HUES6 (cell line): ENCODE measurements at regions not wholly inside any gene's neighbourhood (a gene's known extent, or its start where the extent isn't known, plus 50 kb on each side); places are given as distances from the start of the nearest gene placed in this dataset.
"Not testable (repeated sequence)": the region's sequence is repeated elsewhere in the genome, so short reads cannot be mapped to it uniquely, and the experiment has no call there.

Experiments used
- H3K27ac ChIP-seq: 2 replicates; pipeline ENCODE4 v1.7.0; 2013; ENCODE audit warnings: low read depth, mild to moderate bottlenecking, low read length, inconsistent platforms
- H3K27me3 ChIP-seq: 2 replicates; pipeline ENCODE4 v1.6.1; 2013; ENCODE audit warnings: low read length; ENCODE audit not compliant: control insufficient read depth, insufficient read depth
- H3K36me3 ChIP-seq: 2 replicates; pipeline ENCODE4 v1.6.1; 2013; ENCODE audit warnings: low read length; ENCODE audit not compliant: control insufficient read depth, insufficient read depth
- H3K4me1 ChIP-seq: 2 replicates; pipeline ENCODE4 v1.6.1; 2013; ENCODE audit warnings: low read length; ENCODE audit not compliant: control insufficient read depth, insufficient read depth
- H3K4me3 ChIP-seq: 2 replicates; pipeline ENCODE4 v1.5.1; 2013; ENCODE audit warnings: low read depth, low read length
- H3K9ac ChIP-seq: one replicate; pipeline ENCODE4 v1.6.1; 2013; ENCODE audit warnings: mild to moderate bottlenecking, low read length
- H3K9me3 ChIP-seq: 2 replicates; pipeline ENCODE4 v1.6.1; 2013; ENCODE audit warnings: low read depth, low read length; ENCODE audit not compliant: control insufficient read depth, insufficient read depth

GRCh38 chr4:19575924-19576323 is 675.8 kb upstream of the SLIT2 start:
- Histone ChIP-seq H3K27ac (no peak overlapping the region), H3K4me1 (no peaks in the 10 kb centered on the region), H3K9ac (no peak overlapping the region), H3K9me3 (no peaks in the 10 kb centered on the region), H3K27me3 (no peaks in the 10 kb centered on the region), H3K4me3 (no peak overlapping the region), H3K36me3 (no peaks in the 10 kb centered on the region)

GRCh38 chr4:19566041-19566440 is 685.7 kb upstream of the SLIT2 start:
- Histone ChIP-seq H3K4me3 (no peak overlapping the region), H3K9me3 (no peaks in the 10 kb centered on the region), H3K36me3 (no peaks in the 10 kb centered on the region), H3K27ac (no peak overlapping the region), H3K4me1 (no peaks in the 10 kb centered on the region), H3K27me3 (no peaks in the 10 kb centered on the region), H3K9ac (no peak overlapping the region)

- H3K27ac ChIP-seq = no peak overlapping the region
- no peaks in the 10 kb centered on the region for H3K36me3 ChIP-seq
- no peaks in the 10 kb centered on the region for H3K27me3 ChIP-seq
- H3K4me3 ChIP-seq = no peak overlapping the region
- H3K4me1 ChIP-seq = no peaks in the 10 kb centered on the region
- H3K9ac ChIP-seq = no peak overlapping the region
- no peaks in the 10 kb centered on the region for H3K9me3 ChIP-seq
These were observed 689.2 kb upstream of the SLIT2 start for GRCh38 chr4:19562456-19562855.

- Histone ChIP-seq H3K4me3 (no peak overlapping the region), H3K9ac (no peak overlapping the region), H3K36me3 (no peaks in the 10 kb centered on the region), H3K27me3 (no peaks in the 10 kb centered on the region), H3K9me3 (no peaks in the 10 kb centered on the region), H3K4me1 (no peaks in the 10 kb centered on the region), H3K27ac (no peak overlapping the region)
These were observed 694.5 kb upstream of the SLIT2 start for GRCh38 chr4:19557161-19557560.

GRCh38 chr4:19556276-19556675 is 695.4 kb upstream of the SLIT2 start:
- H3K9ac ChIP-seq, H3K36me3 ChIP-seq, H3K4me1 ChIP-seq, H3K27me3 ChIP-seq, H3K4me3 ChIP-seq, H3K9me3 ChIP-seq, H3K27ac ChIP-seq: not testable (repeated sequence)

- Histone ChIP-seq H3K27ac (no peak overlapping the region), H3K4me1 (no peaks in the 10 kb centered on the region), H3K4me3 (no peak overlapping the region), H3K36me3 (no peaks in the 10 kb centered on the region), H3K9ac (no peak overlapping the region), H3K9me3 (no peaks in the 10 kb centered on the region), H3K27me3 (no peaks in the 10 kb centered on the region)
These were observed 704.2 kb upstream of the SLIT2 start for GRCh38 chr4:19547463-19547862.

GRCh38 chr4:19544446-19545125 is 707.1 kb upstream of the SLIT2 start:
- Histone ChIP-seq H3K27ac (no peak overlapping the region), H3K36me3 (no peaks in the 10 kb centered on the region), H3K4me3 (no peak overlapping the region), H3K9ac (no peak overlapping the region), H3K27me3 (no peaks in the 10 kb centered on the region), H3K4me1 (no peaks in the 10 kb centered on the region), H3K9me3 (no peaks in the 10 kb centered on the region)

GRCh38 chr4:19540859-19541540 is 710.7 kb upstream of the SLIT2 start:
- Histone ChIP-seq H3K27me3 (no peaks in the 10 kb centered on the region), H3K27ac (no peak overlapping the region), H3K9me3 (no peaks in the 10 kb centered on the region), H3K4me1 (no peaks in the 10 kb centered on the region), H3K9ac (no peak overlapping the region), H3K4me3 (no peak overlapping the region), H3K36me3 (no peaks in the 10 kb centered on the region)

GRCh38 chr4:19539201-19539600 is 712.5 kb upstream of the SLIT2 start:
- Histone ChIP-seq H3K4me3 (no peak overlapping the region), H3K9me3 (no peaks in the 10 kb centered on the region), H3K9ac (no peak overlapping the region), H3K36me3 (no peaks in the 10 kb centered on the region), H3K27me3 (no peaks in the 10 kb centered on the region), H3K27ac (no peak overlapping the region), H3K4me1 (no peaks in the 10 kb centered on the region)

GRCh38 chr4:19534159-19534558 is 717.5 kb upstream of the SLIT2 start:
- Histone ChIP-seq H3K27me3 (no peaks in the 10 kb centered on the region), H3K9ac (no peak overlapping the region), H3K36me3 (no peaks in the 10 kb centered on the region), H3K4me3 (no peak overlapping the region), H3K9me3 (no peaks in the 10 kb centered on the region), H3K27ac (no peak overlapping the region), H3K4me1 (no peaks in the 10 kb centered on the region)

- no peak overlapping the region for H3K27ac ChIP-seq
- no peaks in the 10 kb centered on the region for H3K4me1 ChIP-seq
- H3K4me3 ChIP-seq = no peak overlapping the region
- H3K9me3 ChIP-seq = no peaks in the 10 kb centered on the region
- no peaks in the 10 kb centered on the region for H3K36me3 ChIP-seq
- H3K27me3 ChIP-seq = no peaks in the 10 kb centered on the region
- no peak overlapping the region for H3K9ac ChIP-seq
These were observed 719.5 kb upstream of the SLIT2 start for GRCh38 chr4:19531906-19532848.
